ENCODE measurements at regions not wholly inside any gene's neighbourhood (a gene's known extent, or its start where the extent isn't known, plus 50 kb on each side); places are given as distances from the start of the nearest gene placed in this dataset.

GRCh38 chr9:113790093-113790492, 86.0 kb upstream of the ZNF618 start:
- Histone ChIP-seq H3K9me3 (ENCODE audit: insufficient read depth, low read depth, low read length) (peaks cover 2% of the 10 kb centered on the region), H2BK5ac (ENCODE audit: low read depth, low read length, poor library complexity) (no peak overlapping the region), H3K4me3 (ENCODE audit: low read depth, low read length) (no peak overlapping the region), H3K27me3 (ENCODE audit: insufficient read depth, low read length) (no peaks in the 10 kb centered on the region), H2AK5ac (ENCODE audit: low read length) (no peak overlapping the region), H2AFZ (ENCODE audit: insufficient read depth, low read length, poor library complexity) (no peak overlapping the region), H3K4me2 (ENCODE audit: low read length) (no peak overlapping the region), H3K79me1 (ENCODE audit: low read length) (no peaks in the 10 kb centered on the region), H3K4me1 (ENCODE audit: control insufficient read depth in 1 of 2, insufficient read depth in 2 of 2, low read length in 2 of 2) (no peaks in the 10 kb centered on the region), H4K12ac (ENCODE audit: low read depth, low read length) (no peak overlapping the region), H3K9ac (ENCODE audit: low read length) (no peak overlapping the region), H2BK120ac (ENCODE audit: insufficient read depth, low read length, poor library complexity) (no peak overlapping the region), H3K79me2 (ENCODE audit: control insufficient read depth, insufficient read depth, low read length, poor library complexity) (no peaks in the 10 kb centered on the region), H3K4ac (ENCODE audit: low read depth, low read length) (no peak overlapping the region), H3K27ac (ENCODE audit: low read depth, low read length) (no peak overlapping the region), H2BK12ac (ENCODE audit: low read length) (no peak overlapping the region), H3K36me3 (ENCODE audit: control insufficient read depth in 1 of 2, insufficient read depth in 2 of 2, low read length in 2 of 2) (no peaks in the 10 kb centered on the region), H4K8ac (ENCODE audit: low read depth, low read length) (no peak overlapping the region), H3K14ac (ENCODE audit: low read length) (no peak overlapping the region), H3K23ac (ENCODE audit: low read length) (no peak overlapping the region), H3K18ac (ENCODE audit: low read length) (no peak overlapping the region), H4K91ac (ENCODE audit: low read depth, low read length) (no peak overlapping the region)
- no peak for DNase-seq
- no CpG with 5 or more reads among the region's 11 CpGs for WGBS (ENCODE audit: extremely low coverage, insufficient coverage, insufficient read length)

GRCh38 chr9:113793558-113793957, 82.6 kb upstream of the ZNF618 start:
- no CpG with 5 or more reads among the region's 9 CpGs for WGBS (ENCODE audit: extremely low coverage, insufficient coverage, insufficient read length)
- H3K79me1 ChIP-seq (ENCODE audit: low read length): no peaks in the 10 kb centered on the region
- H3K23ac ChIP-seq (ENCODE audit: low read length): no peak overlapping the region
- no peak overlapping the region for H3K4me3 ChIP-seq (ENCODE audit: low read depth, low read length)
- no peaks in the 10 kb centered on the region for H3K27me3 ChIP-seq (ENCODE audit: insufficient read depth, low read length)
- no peak overlapping the region for H4K12ac ChIP-seq (ENCODE audit: low read depth, low read length)
- no peak overlapping the region for H3K4ac ChIP-seq (ENCODE audit: low read depth, low read length)
- no peaks in the 10 kb centered on the region for H3K36me3 ChIP-seq (ENCODE audit: control insufficient read depth in 1 of 2, insufficient read depth in 2 of 2, low read length in 2 of 2)
- no peak overlapping the region for H3K9ac ChIP-seq (ENCODE audit: low read length)
- no peak overlapping the region for H2AFZ ChIP-seq (ENCODE audit: insufficient read depth, low read length, poor library complexity)
- H4K8ac ChIP-seq (ENCODE audit: low read depth, low read length): no peak overlapping the region
- H4K91ac ChIP-seq (ENCODE audit: low read depth, low read length): no peak overlapping the region
- no peak overlapping the region for H3K18ac ChIP-seq (ENCODE audit: low read length)
- peaks cover 2% of the 10 kb centered on the region for H3K9me3 ChIP-seq (ENCODE audit: insufficient read depth, low read depth, low read length)
- no peak for DNase-seq
- no peak overlapping the region for H3K14ac ChIP-seq (ENCODE audit: low read length)
- no peak overlapping the region for H2BK120ac ChIP-seq (ENCODE audit: insufficient read depth, low read length, poor library complexity)
- no peaks in the 10 kb centered on the region for H3K79me2 ChIP-seq (ENCODE audit: control insufficient read depth, insufficient read depth, low read length, poor library complexity)
- H3K4me1 ChIP-seq (ENCODE audit: control insufficient read depth in 1 of 2, insufficient read depth in 2 of 2, low read length in 2 of 2): no peaks in the 10 kb centered on the region
- no peak overlapping the region for H2BK12ac ChIP-seq (ENCODE audit: low read length)
- H2AK5ac ChIP-seq (ENCODE audit: low read length): no peak overlapping the region
- H2BK5ac ChIP-seq (ENCODE audit: low read depth, low read length, poor library complexity): no peak overlapping the region
- no peak overlapping the region for H3K27ac ChIP-seq (ENCODE audit: low read depth, low read length)
- H3K4me2 ChIP-seq (ENCODE audit: low read length): no peak overlapping the region

GRCh38 chr9:113794721-113795120, 81.4 kb upstream of the ZNF618 start:
- Histone ChIP-seq H3K27ac (ENCODE audit: low read depth, low read length) (no peak overlapping the region), H2AFZ (ENCODE audit: insufficient read depth, low read length, poor library complexity) (no peak overlapping the region), H4K12ac (ENCODE audit: low read depth, low read length) (no peak overlapping the region), H3K9me3 (ENCODE audit: insufficient read depth, low read depth, low read length) (peaks cover 2% of the 10 kb centered on the region), H3K27me3 (ENCODE audit: insufficient read depth, low read length) (no peaks in the 10 kb centered on the region), H3K9ac (ENCODE audit: low read length) (no peak overlapping the region), H3K14ac (ENCODE audit: low read length) (no peak overlapping the region), H2BK120ac (ENCODE audit: insufficient read depth, low read length, poor library complexity) (no peak overlapping the region), H3K79me2 (ENCODE audit: control insufficient read depth, insufficient read depth, low read length, poor library complexity) (no peaks in the 10 kb centered on the region), H4K8ac (ENCODE audit: low read depth, low read length) (no peak overlapping the region), H3K36me3 (ENCODE audit: control insufficient read depth in 1 of 2, insufficient read depth in 2 of 2, low read length in 2 of 2) (no peaks in the 10 kb centered on the region), H2BK12ac (ENCODE audit: low read length) (no peak overlapping the region), H3K4me3 (ENCODE audit: low read depth, low read length) (no peak overlapping the region), H3K18ac (ENCODE audit: low read length) (no peak overlapping the region), H3K4me2 (ENCODE audit: low read length) (no peak overlapping the region), H3K79me1 (ENCODE audit: low read length) (no peaks in the 10 kb centered on the region), H4K91ac (ENCODE audit: low read depth, low read length) (no peak overlapping the region), H3K4ac (ENCODE audit: low read depth, low read length) (no peak overlapping the region), H2AK5ac (ENCODE audit: low read length) (no peak overlapping the region), H2BK5ac (ENCODE audit: low read depth, low read length, poor library complexity) (no peak overlapping the region), H3K23ac (ENCODE audit: low read length) (no peak overlapping the region), H3K4me1 (ENCODE audit: control insufficient read depth in 1 of 2, insufficient read depth in 2 of 2, low read length in 2 of 2) (no peaks in the 10 kb centered on the region)
- DNase-seq: no peak
- WGBS (ENCODE audit: extremely low coverage, insufficient coverage, insufficient read length): no CpG with 5 or more reads among the region's 6 CpGs

- no peak overlapping the region for H3K23ac ChIP-seq (ENCODE audit: low read length)
- H3K79me2 ChIP-seq (ENCODE audit: control insufficient read depth, insufficient read depth, low read length, poor library complexity): no peaks in the 10 kb centered on the region
- no CpG with 5 or more reads among the region's 2 CpGs for whole genome bisulfite sequencing (ENCODE audit: extremely low coverage, insufficient coverage, insufficient read length)
- H3K4me3 ChIP-seq (ENCODE audit: low read depth, low read length): no peak overlapping the region
- no peak overlapping the region for H4K91ac ChIP-seq (ENCODE audit: low read depth, low read length)
- H3K4me2 ChIP-seq (ENCODE audit: low read length): no peak overlapping the region
- H3K27ac ChIP-seq (ENCODE audit: low read depth, low read length): no peak overlapping the region
- H3K9ac ChIP-seq (ENCODE audit: low read length): no peak overlapping the region
- H4K12ac ChIP-seq (ENCODE audit: low read depth, low read length): no peak overlapping the region
- H3K4me1 ChIP-seq (ENCODE audit: control insufficient read depth in 1 of 2, insufficient read depth in 2 of 2, low read length in 2 of 2): no peaks in the 10 kb centered on the region
- no peak for DNase-seq
- H3K14ac ChIP-seq (ENCODE audit: low read length): no peak overlapping the region
- H3K9me3 ChIP-seq (ENCODE audit: insufficient read depth, low read depth, low read length): peaks cover 2% of the 10 kb centered on the region
- H3K4ac ChIP-seq (ENCODE audit: low read depth, low read length): no peak overlapping the region
- H2BK120ac ChIP-seq (ENCODE audit: insufficient read depth, low read length, poor library complexity): no peak overlapping the region
- no peaks in the 10 kb centered on the region for H3K27me3 ChIP-seq (ENCODE audit: insufficient read depth, low read length)
- no peak overlapping the region for H2AFZ ChIP-seq (ENCODE audit: insufficient read depth, low read length, poor library complexity)
- no peak overlapping the region for H3K18ac ChIP-seq (ENCODE audit: low read length)
- H3K79me1 ChIP-seq (ENCODE audit: low read length): no peaks in the 10 kb centered on the region
- H2BK5ac ChIP-seq (ENCODE audit: low read depth, low read length, poor library complexity): no peak overlapping the region
- H2AK5ac ChIP-seq (ENCODE audit: low read length): no peak overlapping the region
- H2BK12ac ChIP-seq (ENCODE audit: low read length): no peak overlapping the region
- no peak overlapping the region for H4K8ac ChIP-seq (ENCODE audit: low read depth, low read length)
- H3K36me3 ChIP-seq (ENCODE audit: control insufficient read depth in 1 of 2, insufficient read depth in 2 of 2, low read length in 2 of 2): no peaks in the 10 kb centered on the region
Measured at GRCh38 chr9:113795811-113796392, 80.2 kb upstream of the ZNF618 start.
